Panc1 (cell line): ENCODE measurements at regions not wholly inside any gene's neighbourhood (a gene's known extent, or its start where the extent isn't known, plus 50 kb on each side); places are given as distances from the start of the nearest gene placed in this dataset.

Experiments
- ATAC-seq: fragments of 200-7000 bp; cut with Tn5 transposase; 2 replicates; pipeline ENCODE4 v1.9.1; 2020; ENCODE audit warnings: mild to moderate bottlenecking, moderate library complexity
- BruUV-seq: library from RNA; stranded (reverse); fragments of 400-500 nt; replicated peaks from 2 replicates; lab custom pipeline; 2021; lab: Mats Ljungman, UMichigan
- CTCF ChIA-PET: fragments of 300-600 bp; sonication (Branson Sonifier 250); formaldehyde crosslinking; loops from one replicate; lab custom pipeline; 2022; ENCODE audit warnings: antibody characterized with exemption; lab: Charles Lee
- POLR2A ChIA-PET: fragments of 300-600 bp; sonication (Branson Sonifier 250); formaldehyde crosslinking; loops from one replicate; lab custom pipeline; 2022; ENCODE audit warnings: antibody characterized with exemption; lab: Charles Lee
- DNase-seq: peaks from one replicate; pipeline ENCODE4 v3.0.0-alpha.2; 2010; ENCODE audit warnings: low read depth, low spot score
- H3K27ac ChIP-seq: 2 replicates; pipeline ENCODE4 v1.5.1; 2011; ENCODE audit warnings: mild to moderate bottlenecking, low read length, inconsistent platforms
- H3K27me3 ChIP-seq: fragments of 200-500 bp; sonication (Bioruptor generic); 2 replicates; pipeline ENCODE4 v1.6.0; 2014; ENCODE audit warnings: low read length, inconsistent platforms; ENCODE audit not compliant: control insufficient read depth, insufficient read depth
- H3K36me3 ChIP-seq: fragments of 200-500 bp; sonication (Bioruptor generic); 2 replicates; pipeline ENCODE4 v1.5.1; 2014; ENCODE audit warnings: inconsistent platforms, mild to moderate bottlenecking, low read length, moderate library complexity; ENCODE audit not compliant: control insufficient read depth, insufficient read depth
- H3K4me1 ChIP-seq: 2 replicates; pipeline ENCODE4 v1.5.1; 2011; ENCODE audit warnings: inconsistent platforms, mild to moderate bottlenecking, low read length, moderate library complexity; ENCODE audit not compliant: control insufficient read depth, insufficient read depth
- H3K4me3 ChIP-seq, 2 experiments: 2 replicates each; pipeline ENCODE4 v1.5.1; 2011 to 2012; ENCODE audit warnings: low read depth in 2 of 2, low read length in 2 of 2, mild to moderate bottlenecking in 2 of 2, inconsistent platforms in 1 of 2, moderate library complexity in 1 of 2
- H3K9me3 ChIP-seq: fragments of 200-500 bp; sonication (Bioruptor generic); 2 replicates; pipeline ENCODE4 v1.5.1; 2014; ENCODE audit warnings: low read depth, mild to moderate bottlenecking, inconsistent platforms, low read length, moderate library complexity; ENCODE audit not compliant: control insufficient read depth, insufficient read depth
- CTCF ChIP-seq: fragments of 450-650 bp; IDR thresholded peaks from 2 replicates; pipeline ENCODE4 v1.5.1; 2017; ENCODE audit warnings: mild to moderate bottlenecking
- POLR2AphosphoS5 ChIP-seq: IDR thresholded peaks from 2 replicates; pipeline ENCODE4 v1.6.1; 2012; ENCODE audit warnings: mild to moderate bottlenecking, low read depth, low read length, moderate library complexity
- REST ChIP-seq, 2 experiments: IDR thresholded peaks; 2 replicates each; pipeline ENCODE4 v1.6.1; 2011 to 2012; ENCODE audit warnings: low read depth in 2 of 2, control low read depth in 1 of 2, low read length in 1 of 2, mild to moderate bottlenecking in 1 of 2, moderate library complexity in 1 of 2; ENCODE audit not compliant: insufficient read depth in 1 of 2
- SIN3A ChIP-seq: IDR thresholded peaks from 2 replicates; pipeline ENCODE4 v1.6.1; 2012; ENCODE audit warnings: low read depth, mild to moderate bottlenecking, low read length, moderate library complexity, borderline replicate concordance; ENCODE audit not compliant: insufficient read depth
- TCF7L2 ChIP-seq: IDR thresholded peaks from 2 replicates; pipeline ENCODE4 v1.6.1; 2011; ENCODE audit warnings: mild to moderate bottlenecking, low read depth, low read length, inconsistent platforms
- in situ Hi-C: cut with HindIII; loops from 2 replicates; pipeline ENCODE4 v1.10.0; 2016; ENCODE audit warnings: low sequenced_read_pairs, low pct_unique_long_range_greater_than_20kb
- intact Hi-C: fragments of 100-400 bp; cut with micrococcal nuclease; formaldehyde crosslinking; loops from one replicate; pipeline ENCODE4 v1.10.0; 2022; ENCODE audit not compliant: unreplicated experiment

- intact Hi-C loops: no loop called here
- POLR2A ChIA-PET: no interaction called here
- DNase-seq: no peak
Observed at GRCh38 chr4:138952411-138952810, 63.2 kb upstream of the NOCT start.

GRCh38 chr4:138951764-138952163 is 63.8 kb upstream of the NOCT start:
- H3K9me3 ChIP-seq: no peaks in the 10 kb centered on the region
- intact Hi-C loops (no loop called here), in situ Hi-C loops (no loop called here)
- TF ChIP-seq TCF7L2 (no peak), POLR2AphosphoS5 (no peak), SIN3A (no peak), CTCF (no peak), REST (IDR thresholded peaks at IDR 0.05; ENCODE audit: insufficient read depth in 1 of 2, low read depth in 2 of 2, low read length in 1 of 2) (no peak)
- ChIA-PET POLR2A (no interaction called here), CTCF (no interaction called here)
- H3K36me3 ChIP-seq: no peaks in the 10 kb centered on the region
- no peak for DNase-seq
- no peak overlapping the region for H3K4me3 ChIP-seq
- no peak for ATAC-seq
- no peak overlapping the region for H3K27ac ChIP-seq
- no peaks in the 10 kb centered on the region for H3K27me3 ChIP-seq
- BruUV-seq: no TSS peak
- H3K4me1 ChIP-seq: no peaks in the 10 kb centered on the region

More at GRCh38 chr4:138952411-138952810, 63.2 kb upstream of the NOCT start:
- no peak overlapping the region for H3K27ac ChIP-seq
- no TSS peak for BruUV-seq
- H3K36me3 ChIP-seq: no peaks in the 10 kb centered on the region
- TF ChIP-seq REST (IDR thresholded peaks at IDR 0.05; ENCODE audit: insufficient read depth in 1 of 2, low read depth in 2 of 2, low read length in 1 of 2): no peak
- TF ChIP-seq TCF7L2: no peak
- TF ChIP-seq POLR2AphosphoS5: no peak
- TF ChIP-seq CTCF: no peak
- no peak for TF ChIP-seq SIN3A
- no peak overlapping the region for H3K4me3 ChIP-seq
- no peaks in the 10 kb centered on the region for H3K4me1 ChIP-seq
- H3K27me3 ChIP-seq: no peaks in the 10 kb centered on the region
- CTCF ChIA-PET: no interaction called here
- in situ Hi-C loops: no loop called here
- H3K9me3 ChIP-seq: no peaks in the 10 kb centered on the region
- ATAC-seq: no peak
